Fibroblast of villous mesenchyme (primary cell): ENCODE measurements at regions not wholly inside any gene's neighbourhood (a gene's known extent, or its start where the extent isn't known, plus 50 kb on each side); places are given as distances from the start of the nearest gene placed in this dataset.
"Not testable (repeated sequence)": the region's sequence is repeated elsewhere in the genome, so short reads cannot be mapped to it uniquely, and the experiment has no call there.

Experiments used
- DNase-seq: peaks from one replicate; pipeline ENCODE4 v3.0.0-alpha.2; 2010; ENCODE audit warnings: low read depth
- H3K4me3 ChIP-seq: 2 replicates; pipeline ENCODE4 v1.5.1; 2011; ENCODE audit warnings: low read depth, mild to moderate bottlenecking, low read length
- CTCF ChIP-seq: IDR thresholded peaks from 2 replicates; pipeline ENCODE4 v1.5.1; 2012; ENCODE audit warnings: low read depth, mild to moderate bottlenecking, low read length; ENCODE audit not compliant: insufficient read depth

- DNase-seq: no peak
- no peak for TF ChIP-seq CTCF
- no peak overlapping the region for H3K4me3 ChIP-seq
These were observed 323.5 kb downstream of the LRRC70 start for GRCh38 chr5:62902126-62902525.

GRCh38 chr5:62900976-62901375, 322.4 kb downstream of the LRRC70 start:
- no peak overlapping the region for H3K4me3 ChIP-seq
- DNase-seq: no peak
- TF ChIP-seq CTCF: no peak

GRCh38 chr5:62896121-62896893, 317.7 kb downstream of the LRRC70 start:
- TF ChIP-seq CTCF: no peak
- no peak for DNase-seq
- H3K4me3 ChIP-seq: no peak overlapping the region

GRCh38 chr5:62886603-62887315, 308.1 kb downstream of the LRRC70 start:
- TF ChIP-seq CTCF: no peak
- H3K4me3 ChIP-seq: no peak overlapping the region
- no peak for DNase-seq

- DNase-seq, H3K4me3 ChIP-seq: not testable (repeated sequence)
These were observed 258.7 kb downstream of the LRRC70 start for GRCh38 chr5:62837330-62837729.

GRCh38 chr5:62829604-62829986, 251.0 kb downstream of the LRRC70 start:
- no peak overlapping the region for H3K4me3 ChIP-seq
- no peak for TF ChIP-seq CTCF
- no peak for DNase-seq

GRCh38 chr5:62828742-62829603, 250.4 kb downstream of the LRRC70 start:
- no peak for DNase-seq
- no peak for TF ChIP-seq CTCF
- no peak overlapping the region for H3K4me3 ChIP-seq
